GM19324 (cell line): ENCODE measurements at regions not wholly inside any gene's neighbourhood (a gene's known extent, or its start where the extent isn't known, plus 50 kb on each side); places are given as distances from the start of the nearest gene placed in this dataset.
"Not testable (repeated sequence)": the region's sequence is repeated elsewhere in the genome, so short reads cannot be mapped to it uniquely, and the experiment has no call there.

Source experiments
- ATAC-seq: cut with Tn5 transposase; IDR thresholded peaks from one replicate; pipeline ENCODE4 v1.9.1; 2021; ENCODE audit warnings: mild to moderate bottlenecking, moderate library complexity; ENCODE audit not compliant: unreplicated experiment, low FRiP score

DNA sequence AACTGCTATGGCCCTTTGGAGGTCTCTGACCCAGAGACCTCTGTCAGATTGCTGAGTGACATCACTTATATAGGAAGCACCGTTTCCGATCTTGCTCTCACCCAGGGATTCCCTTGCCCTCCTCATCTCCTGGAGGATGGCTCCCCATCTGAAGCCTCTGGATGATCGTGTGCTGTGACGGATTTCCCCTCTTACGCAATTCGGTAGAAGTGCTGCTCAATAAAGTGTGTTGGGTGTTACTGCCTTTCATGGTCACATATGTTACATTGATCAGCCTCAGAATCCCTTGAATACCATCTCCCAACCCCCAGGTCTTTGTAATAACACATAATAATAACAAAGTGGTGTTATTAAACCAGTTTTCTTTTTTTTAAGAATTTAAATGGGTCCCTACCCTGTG, 107.3 kb upstream of the CLEC14A start:
- ATAC-seq: no peak

GRCh38 chr14:38357557-38357956, 101.7 kb upstream of the CLEC14A start:
- no peak for ATAC-seq

- not testable (repeated sequence) for ATAC-seq
These were observed 99.6 kb upstream of the CLEC14A start for GRCh38 chr14:38355473-38355872.

- ATAC-seq: no peak
These were observed 94.2 kb upstream of the CLEC14A start for GRCh38 chr14:38350102-38350501.

DNA sequence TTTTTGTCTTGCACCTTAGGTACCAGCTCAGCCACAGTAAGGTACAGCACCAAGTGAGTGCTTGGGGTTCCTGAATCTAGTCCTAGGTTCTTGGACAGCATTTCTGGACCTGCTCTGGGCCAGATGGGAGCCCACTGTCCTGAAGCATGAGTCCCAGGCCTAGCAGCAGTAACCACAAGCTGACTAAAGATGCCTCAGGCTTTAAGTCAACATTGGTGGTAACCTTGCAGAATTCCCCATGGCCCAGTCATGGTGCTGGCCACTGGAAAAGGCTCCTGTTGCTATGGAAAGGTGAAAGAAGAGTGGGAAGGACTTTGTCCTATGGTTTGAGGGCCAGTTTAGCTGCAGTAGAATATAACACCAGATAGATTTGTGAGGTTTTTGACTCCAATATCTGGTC, 86.9 kb upstream of the CLEC14A start:
- no peak for ATAC-seq

- no peak for ATAC-seq
These were observed 83.8 kb upstream of the CLEC14A start for GRCh38 chr14:38339696-38340095.

- no peak for ATAC-seq
These were observed 80.4 kb upstream of the CLEC14A start for GRCh38 chr14:38336298-38336697.

DNA sequence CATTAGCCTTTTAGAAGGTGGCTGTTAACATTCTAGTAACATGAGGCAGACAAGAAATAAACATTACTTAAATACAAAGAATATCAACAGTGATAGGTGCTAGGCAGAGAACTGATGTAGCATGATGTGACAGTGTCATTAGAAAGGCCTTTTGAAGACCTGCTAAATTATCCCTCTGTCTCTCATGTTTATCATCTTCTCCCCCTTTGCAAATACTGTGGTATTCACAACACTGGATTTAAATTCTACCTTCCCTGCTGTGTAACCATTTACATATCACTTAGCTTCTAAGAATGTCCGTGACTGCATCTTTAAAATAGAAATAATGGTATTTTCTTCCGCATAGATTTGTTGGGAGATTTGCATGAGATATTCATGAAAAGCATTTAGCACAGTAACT, 74.4 kb upstream of the CLEC14A start:
- ATAC-seq: no peak

DNA sequence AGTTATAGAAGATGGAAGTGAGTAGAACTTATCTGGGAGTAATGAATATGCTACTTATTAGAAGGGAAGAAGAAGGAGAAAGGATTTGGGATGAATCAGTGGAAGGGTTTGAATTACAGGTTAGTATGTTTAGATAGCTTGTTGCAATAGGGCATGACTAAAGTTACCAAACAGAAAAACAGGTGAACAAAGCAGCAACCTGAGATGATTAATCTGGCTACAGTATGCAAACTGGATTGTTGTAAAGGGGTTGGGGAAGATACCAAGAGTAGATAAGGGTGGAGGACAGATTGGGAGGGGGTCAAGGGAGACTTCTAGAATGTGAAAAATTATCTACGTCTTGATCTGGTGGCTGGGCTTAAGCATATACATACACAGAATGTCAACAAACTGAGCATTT, 73.4 kb upstream of the CLEC14A start:
- no peak for ATAC-seq

DNA sequence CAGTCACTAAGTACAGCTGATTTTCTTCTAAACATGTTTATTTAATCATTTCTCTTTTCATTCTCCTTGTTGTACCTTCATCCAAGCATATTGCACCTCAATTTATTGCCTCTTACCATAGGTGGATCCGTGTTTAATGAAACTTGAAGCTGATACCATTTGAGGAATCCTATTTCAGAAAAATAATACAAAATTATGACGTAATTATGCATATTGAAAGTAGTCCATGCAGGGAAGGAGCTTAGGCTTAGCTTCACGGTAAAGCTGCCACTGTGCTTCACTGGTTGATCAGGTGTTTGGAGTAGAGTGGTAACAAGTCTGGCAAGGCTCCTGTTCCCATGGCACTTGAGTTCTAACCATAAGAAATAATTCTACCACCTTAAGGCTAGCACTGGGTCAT, 61.0 kb upstream of the CLEC14A start:
- ATAC-seq: no peak

DNA sequence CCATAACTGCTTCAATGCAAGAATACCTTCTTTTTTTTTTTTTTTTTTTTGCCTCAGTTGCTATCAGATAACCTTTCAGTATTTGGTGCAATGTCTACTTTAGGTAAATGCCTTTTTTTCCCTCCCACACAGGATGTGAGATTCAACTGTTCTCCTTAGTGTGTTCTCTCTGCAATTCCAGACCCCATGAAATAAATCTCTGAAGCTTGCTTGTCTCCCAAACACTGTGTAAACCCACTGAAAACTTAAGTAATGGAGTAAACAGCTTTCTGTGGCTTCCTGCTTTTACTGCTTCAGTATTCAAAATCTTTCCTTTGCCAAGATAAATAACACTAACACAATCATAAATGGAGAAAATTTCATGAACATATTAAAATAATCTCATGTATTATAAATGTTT, 55.8 kb upstream of the CLEC14A start:
- ATAC-seq: no peak

- no peak for ATAC-seq
These were observed 54.6 kb upstream of the CLEC14A start for GRCh38 chr14:38310420-38310995.

- ATAC-seq: no peak
These were observed 53.8 kb upstream of the CLEC14A start for GRCh38 chr14:38309522-38310277.
